NB4 (cell line): ENCODE measurements at regions not wholly inside any gene's neighbourhood (a gene's known extent, or its start where the extent isn't known, plus 50 kb on each side); places are given as distances from the start of the nearest gene placed in this dataset.

Experiments
- DNase-seq: peaks from one replicate; pipeline ENCODE4 v3.0.0; 2010; ENCODE audit warnings: low read depth
- H3K4me3 ChIP-seq: one replicate; pipeline ENCODE4 v1.5.1; 2011; ENCODE audit warnings: mild to moderate bottlenecking, low read depth, low read length, moderate library complexity
- CTCF ChIP-seq: IDR thresholded peaks from one replicate; pipeline ENCODE4 v1.5.1; 2012; ENCODE audit warnings: low read depth, low read length
- MAX ChIP-seq: IDR thresholded peaks from 2 replicates; pipeline ENCODE4 v1.6.1; 2011; ENCODE audit warnings: low read depth, low read length
- MYC ChIP-seq: IDR thresholded peaks from 2 replicates; pipeline ENCODE4 v1.6.1; 2011; ENCODE audit warnings: low read depth, low read length
- POLR2A ChIP-seq: IDR thresholded peaks from 2 replicates; pipeline ENCODE4 v1.6.1; 2011; ENCODE audit warnings: mild to moderate bottlenecking; ENCODE audit not compliant: insufficient read length; ENCODE audit errors: extremely low read depth

- no peak overlapping the region for H3K4me3 ChIP-seq
- TF ChIP-seq POLR2A = no peak
- no peak for TF ChIP-seq MYC
- TF ChIP-seq MAX = no peak
- no peak for TF ChIP-seq CTCF
- no peak for DNase-seq
These were observed 115.5 kb upstream of the PAXBP1 start for GRCh38 chr21:32887026-32887425.

DNA sequence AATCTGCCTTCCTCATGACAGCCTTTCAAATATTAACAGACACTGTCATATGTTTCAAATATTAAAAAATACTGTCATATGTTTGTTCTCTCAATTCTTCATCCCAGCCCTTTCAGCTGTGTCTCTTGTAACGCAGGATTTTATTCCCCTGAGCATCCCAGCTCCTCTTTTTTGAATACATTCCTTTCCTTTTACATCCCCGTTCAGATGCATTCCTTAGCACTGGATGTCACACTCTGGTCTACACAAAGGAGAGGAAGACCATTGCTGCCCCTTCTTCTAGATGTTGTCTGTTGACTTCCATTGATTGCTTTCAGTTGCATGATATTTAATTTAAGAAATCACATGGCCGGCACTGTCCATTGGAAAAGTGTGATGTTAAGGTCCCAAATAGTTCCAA lies 117.4 kb upstream of the PAXBP1 start:
- DNase-seq = no peak
- TF ChIP-seq CTCF (no peak), MYC (no peak), MAX (no peak), POLR2A (no peak)
- no peak overlapping the region for H3K4me3 ChIP-seq

DNA sequence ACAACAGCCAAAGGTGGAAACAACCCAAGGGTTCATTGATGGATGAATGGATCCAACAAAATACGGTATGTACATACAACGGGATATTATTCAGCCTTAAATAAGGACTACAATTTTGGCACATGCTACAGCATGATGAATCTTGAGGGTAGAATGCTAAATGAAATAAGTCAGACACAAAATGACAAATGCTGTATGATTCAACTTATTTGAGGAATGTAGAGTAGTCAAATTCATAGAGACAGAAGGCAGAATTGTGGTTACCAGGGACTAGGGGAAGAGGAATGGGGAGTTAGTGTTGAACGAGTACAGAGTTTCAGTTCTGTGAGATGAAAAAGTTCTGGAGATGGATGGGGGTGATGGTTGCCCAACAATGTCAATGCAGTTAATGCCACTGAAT lies 118.0 kb upstream of the PAXBP1 start:
- no peak for DNase-seq
- no peak for TF ChIP-seq MAX
- TF ChIP-seq CTCF = no peak
- no peak for TF ChIP-seq MYC
- no peak for TF ChIP-seq POLR2A
- no peak overlapping the region for H3K4me3 ChIP-seq

DNA sequence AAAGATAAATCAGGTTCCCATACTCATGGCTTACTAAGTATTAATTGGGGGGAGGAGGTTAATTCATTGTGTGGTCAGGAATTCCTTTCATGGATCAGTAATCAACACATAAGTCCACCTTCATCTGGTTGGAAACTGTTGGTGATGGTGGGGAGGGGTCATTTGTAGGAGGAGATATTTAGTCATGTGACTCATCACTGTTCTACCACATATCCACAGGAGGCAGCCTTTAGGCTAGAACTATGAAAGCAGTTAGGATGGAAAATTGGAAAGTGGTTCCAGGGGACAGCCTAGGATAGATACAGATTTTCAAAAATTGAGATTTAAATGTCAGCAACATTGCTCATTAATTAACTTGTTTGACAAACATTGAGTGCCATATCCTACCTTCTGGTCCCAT lies 122.8 kb upstream of the PAXBP1 start:
- no peak for DNase-seq
- no peak for TF ChIP-seq MAX
- no peak for TF ChIP-seq CTCF
- H3K4me3 ChIP-seq = no peak overlapping the region

GRCh38 chr21:32900814-32901213 lies 124.9 kb upstream of the OLIG2 start:
- TF ChIP-seq MAX (no peak), MYC (no peak)
- DNase-seq = no peak

DNA sequence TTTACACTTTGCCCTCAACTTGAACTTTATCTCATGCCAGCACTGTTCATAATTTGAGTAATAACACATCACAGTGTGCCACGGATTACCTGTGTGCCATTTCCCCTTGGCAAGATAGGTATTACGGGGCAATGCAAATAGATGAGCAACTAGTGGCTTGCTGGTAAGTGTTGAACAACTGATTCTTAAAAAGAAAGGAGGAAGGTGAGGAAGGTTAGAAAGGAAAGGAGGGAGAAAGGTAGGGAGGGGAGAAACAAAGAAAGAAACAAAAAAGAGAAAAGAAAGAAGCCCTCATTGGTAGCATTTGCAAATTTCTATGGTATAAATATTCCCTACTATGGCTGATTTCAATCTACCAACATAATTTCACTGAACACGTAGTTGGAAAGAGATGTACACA lies 118.2 kb upstream of the OLIG2 start:
- TF ChIP-seq CTCF = no peak
- no peak for TF ChIP-seq MYC
- TF ChIP-seq POLR2A = no peak
- TF ChIP-seq MAX = no peak
- no peak overlapping the region for H3K4me3 ChIP-seq
- DNase-seq = no peak

More at GRCh38 chr21:32900814-32901213, 124.9 kb upstream of the OLIG2 start:
- H3K4me3 ChIP-seq = no peak overlapping the region
